A549 (cell line): ENCODE measurements at regions not wholly inside any gene's neighbourhood (a gene's known extent, or its start where the extent isn't known, plus 50 kb on each side); places are given as distances from the start of the nearest gene placed in this dataset.

Source experiments
- ATAC-seq, 2 experiments: fragments of 200-7000 bp in 1 of 2; fragments of >200 bp in 1 of 2; cut with Nextera tagmentation in 1 of 2; cut with Tn5 transposase in 1 of 2; 3 replicates each; pipeline versions ENCODE4 v1.8.0 to v1.9.1; 2018 to 2020; ENCODE audit warnings: mild to moderate bottlenecking in 1 of 2, moderate library complexity in 1 of 2
- CTCF ChIA-PET: fragments of 300-600 bp; sonication (Branson Sonifier 250); formaldehyde crosslinking; extraction: SDS; loops from one replicate; lab custom pipeline; 2021; ENCODE audit warnings: antibody characterized with exemption, inconsistent platforms; lab: Yijun Ruan, JAX
- POLR2A ChIA-PET: fragments of 350-600 bp; formaldehyde crosslinking; extraction: SDS; loops from one replicate; lab custom pipeline; 2021; ENCODE audit warnings: antibody characterized with exemption, inconsistent platforms; lab: Yijun Ruan, JAX
- DNase-seq, 2 experiments: peaks; one replicate each; pipeline versions ENCODE4 v3.0.0 to v3.0.0-alpha.2; 2011 to 2016; ENCODE audit warnings: low read depth in 1 of 2, low spot score in 1 of 2
- FAIRE-seq: peaks from 2 replicates; lab custom pipeline; 2011; peaks lifted over from hg19 to GRCh38; lab: Jason Lieb, UNC
- H3K27ac ChIP-seq, 2 experiments: fragments of >200 bp; sonication (Bioruptor Twin); formaldehyde crosslinking; 3 replicates each; pipeline ENCODE4 v1.5.1; 2016 to 2017
- H3K4me1 ChIP-seq: fragments of >200 bp; sonication (Bioruptor Twin); formaldehyde crosslinking; 3 replicates; pipeline ENCODE4 v1.6.1; 2016
- H3K4me2 ChIP-seq: fragments of >200 bp; sonication (Bioruptor Twin); formaldehyde crosslinking; 3 replicates; pipeline ENCODE4 v1.6.1; 2016
- H3K4me3 ChIP-seq: fragments of >200 bp; sonication (Bioruptor Twin); formaldehyde crosslinking; 3 replicates; pipeline ENCODE4 v1.5.1; 2016
- H3K9me3 ChIP-seq: fragments of >200 bp; sonication (Bioruptor Twin); formaldehyde crosslinking; 3 replicates; pipeline ENCODE4 v1.6.1; 2016
- ATOH8 ChIP-seq: fragments of 250-450 bp; sonication (Bioruptor Pico); IDR thresholded peaks from 2 replicates; pipeline ENCODE4 v1.5.0; 2020; ENCODE audit warnings: low read depth, mild to moderate bottlenecking, moderate library complexity
- BCL3 ChIP-seq: fragments of >200 bp; sonication (Bioruptor Twin); formaldehyde crosslinking; IDR thresholded peaks from 3 replicates; pipeline ENCODE4 v1.6.1; 2016
- CEBPB ChIP-seq, 2 experiments: fragments of >200 bp in 1 of 2; sonication (Bioruptor Twin) in 1 of 2; formaldehyde crosslinking in 1 of 2; IDR thresholded peaks; 2 replicates each; pipeline ENCODE4 v1.6.1; 2012 to 2016
- CHD4 ChIP-seq: fragments of 200-600 bp; sonication (generic); IDR thresholded peaks from 2 replicates; pipeline ENCODE4 v1.6.1; 2016; ENCODE audit warnings: antibody characterized with exemption, mild to moderate bottlenecking, borderline replicate concordance
- CTCF ChIP-seq: fragments of >200 bp; sonication (Bioruptor Twin); formaldehyde crosslinking; IDR thresholded peaks from 3 replicates; pipeline ENCODE4 v1.5.1; 2016
- E2F6 ChIP-seq: IDR thresholded peaks from 2 replicates; pipeline ENCODE4 v1.6.1; 2012; ENCODE audit warnings: low read depth, borderline replicate concordance
- EHMT2 ChIP-seq: fragments of 200-600 bp; sonication (generic); IDR thresholded peaks from 2 replicates; pipeline ENCODE4 v1.6.1; 2016; ENCODE audit warnings: antibody characterized with exemption, low read depth, mild to moderate bottlenecking, moderate library complexity
- ELK1 ChIP-seq: fragments of 150-350 bp; IDR thresholded peaks from 2 replicates; pipeline ENCODE4 v1.6.1; 2014; ENCODE audit warnings: low read depth, mild to moderate bottlenecking, low read length
- EP300 ChIP-seq, 2 experiments: fragments of >200 bp; sonication (Bioruptor Twin); formaldehyde crosslinking; IDR thresholded peaks; 2 replicates in 1 of 2; 3 replicates in 1 of 2; pipeline ENCODE4 v1.6.1; 2016 to 2017
- ESRRA ChIP-seq: fragments of 150-350 bp; IDR thresholded peaks from 2 replicates; pipeline ENCODE4 v1.6.1; 2014; ENCODE audit warnings: mild to moderate bottlenecking, low read length, borderline replicate concordance
- FOXS1 ChIP-seq: fragments of 250-450 bp; sonication (Bioruptor Pico); IDR thresholded peaks from 2 replicates; pipeline ENCODE4 v1.5.0; 2020; ENCODE audit warnings: mild to moderate bottlenecking, moderate library complexity
- HDAC2 ChIP-seq: fragments of 200-600 bp; sonication (generic); IDR thresholded peaks from 2 replicates; pipeline ENCODE4 v1.6.1; 2016
- HMGXB4 ChIP-seq: fragments of 250-450 bp; sonication (Bioruptor Pico); IDR thresholded peaks from 2 replicates; pipeline ENCODE4 v1.5.0; 2021; ENCODE audit warnings: mild to moderate bottlenecking, moderate library complexity, borderline replicate concordance
- HOXB5 ChIP-seq: fragments of 250-450 bp; sonication (Bioruptor Pico); IDR thresholded peaks from 2 replicates; pipeline ENCODE4 v1.5.0; 2020; ENCODE audit warnings: mild to moderate bottlenecking, moderate library complexity
- JUN ChIP-seq, 2 experiments: fragments of >200 bp; sonication (Bioruptor Twin); formaldehyde crosslinking; IDR thresholded peaks; 2 replicates in 1 of 2; 3 replicates in 1 of 2; pipeline ENCODE4 v1.6.1; 2016 to 2017
- JUNB ChIP-seq: fragments of >200 bp; sonication (Bioruptor Twin); formaldehyde crosslinking; IDR thresholded peaks from 2 replicates; pipeline ENCODE4 v1.6.1; 2016
- KDM1A ChIP-seq: fragments of 200-600 bp; sonication (generic); IDR thresholded peaks from 2 replicates; pipeline ENCODE4 v1.6.1; 2016; ENCODE audit warnings: low read depth, mild to moderate bottlenecking
- MAZ ChIP-seq: fragments of 150-350 bp; IDR thresholded peaks from 2 replicates; pipeline ENCODE4 v1.6.1; 2014; ENCODE audit warnings: antibody characterized with exemption, low read depth, low read length, borderline replicate concordance
- MYC ChIP-seq: IDR thresholded peaks from 2 replicates; pipeline ENCODE4 v1.6.1; 2012; ENCODE audit warnings: mild to moderate bottlenecking, inconsistent platforms, low read length, improper control_type of control experiment, borderline replicate concordance
- PHF8 ChIP-seq: fragments of 200-600 bp; sonication (generic); IDR thresholded peaks from 2 replicates; pipeline ENCODE4 v1.6.1; 2016; ENCODE audit warnings: low read depth, mild to moderate bottlenecking, antibody characterized with exemption, moderate library complexity, borderline replicate concordance
- POLR2AphosphoS2 ChIP-seq: conservative IDR thresholded peaks from 2 replicates; pipeline ENCODE4 v1.6.1; 2012; ENCODE audit warnings: low read length, improper control_type of control experiment, inconsistent platforms
- RCOR1 ChIP-seq: fragments of 150-350 bp; IDR thresholded peaks from 2 replicates; pipeline ENCODE4 v1.6.1; 2014; ENCODE audit warnings: antibody characterized with exemption, low read length, low read depth
- SMC3 ChIP-seq: fragments of >200 bp; sonication (Bioruptor Twin); formaldehyde crosslinking; IDR thresholded peaks from 3 replicates; pipeline ENCODE4 v1.6.1; 2018; ENCODE audit warnings: inconsistent platforms
- SREBF2 ChIP-seq: fragments of 450-650 bp; IDR thresholded peaks from 2 replicates; pipeline ENCODE4 v1.6.1; 2014; ENCODE audit warnings: mild to moderate bottlenecking, moderate library complexity
- TFCP2L1 ChIP-seq: fragments of 250-450 bp; sonication (Bioruptor Pico); IDR thresholded peaks from 2 replicates; pipeline ENCODE4 v1.5.0; 2021; ENCODE audit warnings: mild to moderate bottlenecking
- USF2 ChIP-seq: fragments of 450-650 bp; IDR thresholded peaks from 2 replicates; pipeline ENCODE4 v1.6.1; 2014; ENCODE audit warnings: antibody characterized with exemption
- WGBS: methylation state at CpG from one replicate; pipeline ENCODE4 v1.1.6; 2017; ENCODE audit errors: missing lambda C conversion rate; 5-methylcytosine and 5-hydroxymethylcytosine counted together

GRCh38 chr5:2271316-2271715 is 388.6 kb upstream of the IRX4 start:
- CTCF ChIA-PET = no interaction called here
- Histone ChIP-seq H3K27ac (no peak overlapping the region), H3K9me3 (no peaks in the 10 kb centered on the region), H3K4me1 (no peaks in the 10 kb centered on the region), H3K4me3 (no peak overlapping the region), H3K4me2 (no peak overlapping the region)
- ATAC-seq (no peak), DNase-seq (no peak), FAIRE-seq (no peak)
- TF ChIP-seq ELK1 = no peak
- TF ChIP-seq HDAC2 = no peak
- no peak for TF ChIP-seq USF2
- no peak for TF ChIP-seq HMGXB4 (CRISPR knock-in tag)
- TF ChIP-seq CTCF = no peak
- TF ChIP-seq KDM1A = no peak
- TF ChIP-seq EP300 (IDR thresholded peaks at IDR 0.05) = no peak
- TF ChIP-seq PHF8 = no peak
- TF ChIP-seq JUN (IDR thresholded peaks at IDR 0.05) = no peak
- TF ChIP-seq CEBPB (IDR thresholded peaks at IDR 0.05) = no peak
- TF ChIP-seq ATOH8 (CRISPR knock-in tag) = no peak
- TF ChIP-seq ESRRA = no peak
- no peak for TF ChIP-seq MAZ
- TF ChIP-seq SMC3 = no peak
- no peak for TF ChIP-seq MYC
- no peak for TF ChIP-seq SREBF2
- no peak for TF ChIP-seq BCL3
- no peak for TF ChIP-seq TFCP2L1 (CRISPR knock-in tag)
- 3% methylated on average over 7 of the region's 8 CpGs for WGBS
- POLR2A ChIA-PET = no interaction called here

GRCh38 chr5:2270467-2270866 is 387.7 kb upstream of the IRX4 start:
- DNase-seq = no peak
- CTCF ChIA-PET = no interaction called here
- Histone ChIP-seq H3K27ac (no peak overlapping the region), H3K4me1 (no peaks in the 10 kb centered on the region), H3K9me3 (no peaks in the 10 kb centered on the region), H3K4me2 (no peak overlapping the region), H3K4me3 (no peak overlapping the region)
- no peak for ATAC-seq
- 37% methylated on average over 11 of the region's 11 CpGs for WGBS
- POLR2A ChIA-PET = no interaction called here
- no peak for FAIRE-seq
- TF ChIP-seq CEBPB (IDR thresholded peaks at IDR 0.05) (no peak), HOXB5 (no peak), EHMT2 (no peak), ATOH8 (CRISPR knock-in tag) (no peak), RCOR1 (no peak), POLR2AphosphoS2 (no peak), HDAC2 (no peak), CHD4 (no peak), ELK1 (no peak), E2F6 (no peak), JUNB (no peak), FOXS1 (no peak), SREBF2 (no peak)
